ENCODE measurements at regions not wholly inside any gene's neighbourhood (a gene's known extent, or its start where the extent isn't known, plus 50 kb on each side); places are given as distances from the start of the nearest gene placed in this dataset.

DNA sequence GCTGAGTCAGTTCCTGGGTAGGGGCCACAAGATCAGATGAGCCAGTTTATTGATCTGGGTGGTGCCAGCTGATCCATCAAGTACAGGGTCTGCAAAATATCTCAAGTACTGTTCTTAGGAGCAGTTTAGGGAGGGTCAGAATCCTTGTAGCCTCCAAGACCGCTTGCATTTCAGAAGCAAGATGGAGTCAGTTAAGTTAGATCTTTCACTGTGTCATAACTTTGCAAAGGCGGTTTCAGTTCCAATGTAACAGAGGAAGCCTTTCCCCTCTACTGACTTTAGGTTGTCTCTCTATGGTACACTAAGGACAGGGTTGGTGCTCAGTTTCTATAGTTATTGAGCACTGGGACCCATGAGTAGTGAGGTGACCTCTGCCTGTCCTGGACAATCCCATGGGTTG is 127.3 kb upstream of the WDR1 start:
- H3K27ac ChIP-seq (ENCODE audit: extremely low read length, insufficient read depth, low read length) = no peak overlapping the region
- CTCF ChIA-PET (ENCODE audit: low intra/inter-chr PET ratio, low total read pairs) = no interaction called here
- no peak for FAIRE-seq

More for the DNA sequence above, 127.3 kb upstream of the WDR1 start:
- H3K4me3 ChIP-seq (replicated peaks in 1 of 3; ENCODE audit: insufficient read depth in 1 of 3, low read depth in 2 of 3, low read length in 3 of 3) = no peak overlapping the region
- 26% methylated on average over 2 of the region's 2 CpGs for WGBS (ENCODE audit: low lambda C conversion rate)
- no peaks in the 10 kb centered on the region for H3K36me3 ChIP-seq (replicated peaks in 1 of 2; ENCODE audit: control insufficient read depth in 1 of 2, insufficient read depth in 2 of 2, low read length in 2 of 2)
- in situ Hi-C loops (cut with HindIII; ENCODE audit: extremely low pct_ligation_motif_present, low pct_unique_long_range_greater_than_20kb) = no loop called here
- H3K79me2 ChIP-seq (ENCODE audit: insufficient read depth, low read length) = no peaks in the 10 kb centered on the region
- TF ChIP-seq, protein P1, sequence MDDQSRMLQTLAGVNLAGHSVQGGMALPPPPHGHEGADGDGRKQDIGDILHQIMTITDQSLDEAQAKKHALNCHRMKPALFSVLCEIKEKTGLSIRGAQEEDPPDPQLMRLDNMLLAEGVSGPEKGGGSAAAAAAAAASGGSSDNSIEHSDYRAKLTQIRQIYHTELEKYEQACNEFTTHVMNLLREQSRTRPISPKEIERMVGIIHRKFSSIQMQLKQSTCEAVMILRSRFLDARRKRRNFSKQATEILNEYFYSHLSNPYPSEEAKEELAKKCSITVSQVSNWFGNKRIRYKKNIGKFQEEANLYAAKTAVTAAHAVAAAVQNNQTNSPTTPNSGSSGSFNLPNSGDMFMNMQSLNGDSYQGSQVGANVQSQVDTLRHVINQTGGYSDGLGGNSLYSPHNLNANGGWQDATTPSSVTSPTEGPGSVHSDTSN (CRISPR knock-in tag; IDR thresholded peaks at IDR 0.05; ENCODE audit: borderline replicate concordance) = no peak
- TF ChIP-seq, protein P2, sequence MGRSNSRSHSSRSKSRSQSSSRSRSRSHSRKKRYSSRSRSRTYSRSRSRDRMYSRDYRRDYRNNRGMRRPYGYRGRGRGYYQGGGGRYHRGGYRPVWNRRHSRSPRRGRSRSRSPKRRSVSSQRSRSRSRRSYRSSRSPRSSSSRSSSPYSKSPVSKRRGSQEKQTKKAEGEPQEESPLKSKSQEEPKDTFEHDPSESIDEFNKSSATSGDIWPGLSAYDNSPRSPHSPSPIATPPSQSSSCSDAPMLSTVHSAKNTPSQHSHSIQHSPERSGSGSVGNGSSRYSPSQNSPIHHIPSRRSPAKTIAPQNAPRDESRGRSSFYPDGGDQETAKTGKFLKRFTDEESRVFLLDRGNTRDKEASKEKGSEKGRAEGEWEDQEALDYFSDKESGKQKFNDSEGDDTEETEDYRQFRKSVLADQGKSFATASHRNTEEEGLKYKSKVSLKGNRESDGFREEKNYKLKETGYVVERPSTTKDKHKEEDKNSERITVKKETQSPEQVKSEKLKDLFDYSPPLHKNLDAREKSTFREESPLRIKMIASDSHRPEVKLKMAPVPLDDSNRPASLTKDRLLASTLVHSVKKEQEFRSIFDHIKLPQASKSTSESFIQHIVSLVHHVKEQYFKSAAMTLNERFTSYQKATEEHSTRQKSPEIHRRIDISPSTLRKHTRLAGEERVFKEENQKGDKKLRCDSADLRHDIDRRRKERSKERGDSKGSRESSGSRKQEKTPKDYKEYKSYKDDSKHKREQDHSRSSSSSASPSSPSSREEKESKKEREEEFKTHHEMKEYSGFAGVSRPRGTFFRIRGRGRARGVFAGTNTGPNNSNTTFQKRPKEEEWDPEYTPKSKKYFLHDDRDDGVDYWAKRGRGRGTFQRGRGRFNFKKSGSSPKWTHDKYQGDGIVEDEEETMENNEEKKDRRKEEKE (IDR thresholded peaks at IDR 0.05) = no peak
- no peak for TF ChIP-seq ZFP90 (CRISPR knock-in tag; IDR thresholded peaks at IDR 0.05; ENCODE audit: borderline replicate concordance)
- no peak for TF ChIP-seq ZFP37 (CRISPR knock-in tag; IDR thresholded peaks at IDR 0.05; ENCODE audit: borderline replicate concordance)
- TF ChIP-seq ZSCAN22 (CRISPR knock-in tag; IDR thresholded peaks at IDR 0.05) = no peak
- TF ChIP-seq, protein P3, sequence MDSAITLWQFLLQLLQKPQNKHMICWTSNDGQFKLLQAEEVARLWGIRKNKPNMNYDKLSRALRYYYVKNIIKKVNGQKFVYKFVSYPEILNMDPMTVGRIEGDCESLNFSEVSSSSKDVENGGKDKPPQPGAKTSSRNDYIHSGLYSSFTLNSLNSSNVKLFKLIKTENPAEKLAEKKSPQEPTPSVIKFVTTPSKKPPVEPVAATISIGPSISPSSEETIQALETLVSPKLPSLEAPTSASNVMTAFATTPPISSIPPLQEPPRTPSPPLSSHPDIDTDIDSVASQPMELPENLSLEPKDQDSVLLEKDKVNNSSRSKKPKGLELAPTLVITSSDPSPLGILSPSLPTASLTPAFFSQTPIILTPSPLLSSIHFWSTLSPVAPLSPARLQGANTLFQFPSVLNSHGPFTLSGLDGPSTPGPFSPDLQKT (CRISPR knock-in tag; IDR thresholded peaks at IDR 0.05; ENCODE audit: borderline replicate concordance) = no peak
- no peak for TF ChIP-seq ZMAT3 (CRISPR knock-in tag; conservative IDR thresholded peaks at IDR 0.05)
- TF ChIP-seq HNRNPH1 (optimal IDR thresholded peaks at IDR 0.05; ENCODE audit: low read depth, low read length) = no peak
- no peak for TF ChIP-seq ZMYM2 (CRISPR knock-in tag; IDR thresholded peaks at IDR 0.05)
- no peak for TF ChIP-seq RFX3 (CRISPR knock-in tag; IDR thresholded peaks at IDR 0.05)
- no peak for TF ChIP-seq ATF7 (IDR thresholded peaks at IDR 0.05)
- TF ChIP-seq ATF7 (CRISPR knock-in tag; IDR thresholded peaks at IDR 0.05) = no peak
- no peak for TF ChIP-seq BRD4 (CRISPR knock-in tag; IDR thresholded peaks at IDR 0.05)
- TF ChIP-seq MAFK (conservative IDR thresholded peaks at IDR 0.05 in 1 of 2, IDR thresholded peaks at IDR 0.05 in 1 of 2; ENCODE audit: low read length in 2 of 2) = no peak
- no peak for TF ChIP-seq CHD2 (IDR thresholded peaks at IDR 0.05; ENCODE audit: low read depth, low read length)
- no peak for TF ChIP-seq PCBP2 (optimal IDR thresholded peaks at IDR 0.05; ENCODE audit: low read depth, low read length, poor library complexity, severe bottlenecking)
- no peak for TF ChIP-seq ZBTB8A (CRISPR knock-in tag; IDR thresholded peaks at IDR 0.05; ENCODE audit: borderline replicate concordance, low read depth)
- H3K4me2 ChIP-seq (ENCODE audit: low read depth, low read length) = no peak overlapping the region
- POLR2A ChIA-PET = no interaction called here
- intact Hi-C loops (cut with micrococcal nuclease; ENCODE audit: unreplicated experiment) = no loop called here
- no peak for ATAC-seq
- peaks cover 0 to 12% of the 10 kb centered on the region in 2 experiments; a peak in 2 of 5 replicates for H3K27me3 ChIP-seq (ENCODE audit: control insufficient read depth in 1 of 2, insufficient read depth in 2 of 2, low read length in 2 of 2)
- H3K9me3 ChIP-seq (ENCODE audit: low read length) = no peaks in the 10 kb centered on the region
- H3K9ac ChIP-seq (ENCODE audit: insufficient read depth, low read depth, low read length) = no peak overlapping the region
- no peaks in the 10 kb centered on the region for H4K20me1 ChIP-seq (ENCODE audit: insufficient read depth, low read length)
- no peaks in the 10 kb centered on the region for H3K4me1 ChIP-seq (ENCODE audit: insufficient read depth, low read length)
- no peak overlapping the region for H2AFZ ChIP-seq (ENCODE audit: low read length)
- no TSS peak for BruUV-seq (replicated peaks)
- DNase-seq (ENCODE audit: low spot score) = no peak
